SK-N-MC (cell line): ENCODE measurements at regions not wholly inside any gene's neighbourhood (a gene's known extent, or its start where the extent isn't known, plus 50 kb on each side); places are given as distances from the start of the nearest gene placed in this dataset.

ENCODE experiments used
- EZH2 ChIP-seq: fragments of 200-600 bp; sonication (generic); IDR thresholded peaks from one replicate; pipeline ENCODE4 v1.6.1; 2017; ENCODE audit warnings: antibody characterized with exemption
- FOXP2 ChIP-seq: optimal IDR thresholded peaks from 2 replicates; pipeline ENCODE3; 2011; ENCODE audit warnings: mild to moderate bottlenecking, moderate library complexity; ENCODE audit not compliant: insufficient read depth; ENCODE audit errors: extremely low read length, control extremely low read depth
- POLR2AphosphoS5 ChIP-seq: IDR thresholded peaks from 2 replicates; pipeline ENCODE4 v1.6.1; 2012; ENCODE audit warnings: mild to moderate bottlenecking, low read depth, low read length, borderline replicate concordance

- no peak for TF ChIP-seq POLR2AphosphoS5
- TF ChIP-seq EZH2: no peak
- TF ChIP-seq FOXP2: no peak
These were observed 392.1 kb upstream of the DDHD1 start for GRCh38 chr14:53545217-53545616.
